ENCODE measurements at regions not wholly inside any gene's neighbourhood (a gene's known extent, or its start where the extent isn't known, plus 50 kb on each side); places are given as distances from the start of the nearest gene placed in this dataset.

DNA sequence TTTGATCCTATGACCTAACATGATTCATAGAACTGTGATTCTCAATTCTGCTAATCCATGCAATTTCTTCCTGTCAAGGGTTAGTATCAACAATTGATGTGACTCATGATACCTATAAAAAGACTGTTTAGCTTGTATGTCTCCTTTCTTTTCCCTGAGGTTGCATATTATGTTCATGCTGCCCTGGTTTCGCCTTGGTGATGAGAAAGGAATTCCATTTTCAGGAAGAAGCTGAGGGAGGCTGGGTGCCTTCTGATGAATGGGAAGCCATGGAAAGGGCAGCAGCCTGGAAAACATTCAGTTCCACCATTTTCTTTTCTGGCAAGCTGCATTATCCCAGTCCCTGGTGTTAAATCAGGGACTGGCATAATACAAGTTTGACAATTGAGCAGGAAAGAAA is 976.5 kb downstream of the RPA4 start:
- WGBS, 3 donors, result 86 to 92% (median 89%) methylated on average over 1 of the region's 1 CpG

DNA sequence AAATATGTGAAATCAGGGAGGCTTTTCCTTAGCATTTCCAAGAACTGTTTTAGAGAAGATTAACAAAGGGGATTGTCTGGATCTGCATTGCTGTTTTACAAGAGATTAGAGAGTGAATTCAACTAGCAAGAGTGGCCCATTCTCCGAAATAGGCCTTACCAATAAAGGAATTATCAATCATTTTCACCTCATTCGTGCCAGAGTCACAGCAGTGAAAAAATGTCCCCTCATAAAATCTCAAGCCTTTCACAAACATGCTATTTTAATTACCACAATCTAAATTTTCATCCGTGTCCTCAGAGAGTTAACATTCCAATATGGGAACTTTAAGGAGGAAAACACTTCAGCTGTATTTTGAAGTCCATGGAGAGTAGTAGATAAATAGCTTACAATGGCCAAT is 979.6 kb downstream of the RPA4 start:
- Histone ChIP-seq H3K4me1 (no peaks in the 10 kb centered on the region), H3K4me3 (no peak overlapping the region), H3K27me3 (ENCODE audit: insufficient read depth in 3 of 3, low read length in 2 of 3) (peaks cover 0 to 10% (median 0%) of the 10 kb centered on the region in 3 donors), H3K9me3 (no peaks in the 10 kb centered on the region), H3K27ac (no peak overlapping the region), H3K36me3 (ENCODE audit: insufficient read depth in 1 of 2, low read depth in 1 of 2) (no peaks in the 10 kb centered on the region)
- ATAC-seq, result no peak
- no peak for DNase-seq
- intact Hi-C loops (cut with DNase I), result no loop called here
- TF ChIP-seq, protein P1, sequence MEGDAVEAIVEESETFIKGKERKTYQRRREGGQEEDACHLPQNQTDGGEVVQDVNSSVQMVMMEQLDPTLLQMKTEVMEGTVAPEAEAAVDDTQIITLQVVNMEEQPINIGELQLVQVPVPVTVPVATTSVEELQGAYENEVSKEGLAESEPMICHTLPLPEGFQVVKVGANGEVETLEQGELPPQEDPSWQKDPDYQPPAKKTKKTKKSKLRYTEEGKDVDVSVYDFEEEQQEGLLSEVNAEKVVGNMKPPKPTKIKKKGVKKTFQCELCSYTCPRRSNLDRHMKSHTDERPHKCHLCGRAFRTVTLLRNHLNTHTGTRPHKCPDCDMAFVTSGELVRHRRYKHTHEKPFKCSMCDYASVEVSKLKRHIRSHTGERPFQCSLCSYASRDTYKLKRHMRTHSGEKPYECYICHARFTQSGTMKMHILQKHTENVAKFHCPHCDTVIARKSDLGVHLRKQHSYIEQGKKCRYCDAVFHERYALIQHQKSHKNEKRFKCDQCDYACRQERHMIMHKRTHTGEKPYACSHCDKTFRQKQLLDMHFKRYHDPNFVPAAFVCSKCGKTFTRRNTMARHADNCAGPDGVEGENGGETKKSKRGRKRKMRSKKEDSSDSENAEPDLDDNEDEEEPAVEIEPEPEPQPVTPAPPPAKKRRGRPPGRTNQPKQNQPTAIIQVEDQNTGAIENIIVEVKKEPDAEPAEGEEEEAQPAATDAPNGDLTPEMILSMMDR (IDR thresholded peaks at IDR 0.05), result no peak
- WGBS, 3 donors, result 43 to 51% (median 45%) methylated on average over 3 of the region's 3 CpGs

More for the DNA sequence above, 976.5 kb downstream of the RPA4 start:
- intact Hi-C loops (cut with DNase I), result no loop called here
- no peaks in the 10 kb centered on the region for H3K4me1 ChIP-seq
- no peaks in the 10 kb centered on the region for H3K9me3 ChIP-seq
- no peak overlapping the region for H3K27ac ChIP-seq
- ATAC-seq (no peak), DNase-seq (no peak)
- no peak overlapping the region for H3K4me3 ChIP-seq
- TF ChIP-seq, protein P1 (IDR thresholded peaks at IDR 0.05), result no peak
- H3K36me3 ChIP-seq (ENCODE audit: insufficient read depth in 1 of 2, low read depth in 1 of 2), result no peaks in the 10 kb centered on the region
- peaks cover 0 to 10% (median 0%) of the 10 kb centered on the region in 3 donors for H3K27me3 ChIP-seq (ENCODE audit: insufficient read depth in 3 of 3, low read length in 2 of 3)

- no peak overlapping the region for H3K27ac ChIP-seq
- TF ChIP-seq, protein P1 (IDR thresholded peaks at IDR 0.05), result no peak
- DNase-seq (no peak), ATAC-seq (no peak)
- H3K36me3 ChIP-seq (ENCODE audit: insufficient read depth in 1 of 2, low read depth in 1 of 2), result no peaks in the 10 kb centered on the region
- no peaks in the 10 kb centered on the region for H3K9me3 ChIP-seq
- intact Hi-C loops (cut with DNase I), result no loop called here
- H3K27me3 ChIP-seq (ENCODE audit: insufficient read depth in 3 of 3, low read length in 2 of 3), result peaks cover 0 to 4% (median 0%) of the 10 kb centered on the region in 3 donors
- H3K4me1 ChIP-seq, result no peaks in the 10 kb centered on the region
- H3K4me3 ChIP-seq, result no peak overlapping the region
- 71 to 80% (median 80%) methylated on average over 2 of the region's 2 CpGs for WGBS, 3 donors
These were observed 983.6 kb downstream of the RPA4 start for GRCh38 chrX:97867266-97867665.

DNA sequence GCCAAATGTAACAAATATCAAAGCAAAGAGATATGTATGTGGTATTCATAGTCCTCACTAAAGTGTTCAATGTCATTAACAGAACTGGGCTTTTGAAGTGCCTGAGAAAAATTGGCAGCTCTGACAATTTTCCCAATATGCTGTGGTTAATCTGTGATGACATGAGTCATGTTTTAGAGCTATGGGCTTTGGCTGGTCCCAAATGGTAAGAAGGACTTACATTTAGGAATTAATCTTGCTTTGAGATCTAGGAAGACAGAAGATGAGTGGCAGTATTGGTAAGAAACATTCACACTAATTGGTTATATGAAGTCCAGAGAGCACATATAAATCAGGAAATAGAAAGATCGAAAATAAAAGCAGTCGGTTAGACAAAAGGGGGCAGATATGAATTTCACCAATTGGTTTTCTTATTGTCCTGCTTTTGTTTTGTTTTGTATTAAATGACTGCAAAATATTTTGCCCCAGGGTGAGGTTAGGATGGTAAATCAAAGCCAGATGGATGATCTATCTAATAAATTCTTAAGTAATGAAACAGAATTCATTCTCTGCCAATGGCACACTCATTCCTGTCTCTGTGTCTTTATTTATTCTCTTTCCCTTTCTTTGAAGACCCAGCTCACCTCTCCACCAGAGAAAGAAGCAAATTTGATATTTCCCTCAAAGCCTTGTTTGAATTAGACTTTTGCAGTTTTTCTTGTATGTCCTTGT is 993.1 kb downstream of the RPA4 start:
- H3K27ac ChIP-seq, result no peak overlapping the region
- no peaks in the 10 kb centered on the region for H3K36me3 ChIP-seq (ENCODE audit: insufficient read depth in 1 of 2, low read depth in 1 of 2)
- intact Hi-C loops (cut with DNase I), result no loop called here
- H3K27me3 ChIP-seq (ENCODE audit: insufficient read depth in 3 of 3, low read length in 2 of 3), result no peaks in the 10 kb centered on the region
- H3K4me1 ChIP-seq, result no peaks in the 10 kb centered on the region
- TF ChIP-seq, protein P1 (IDR thresholded peaks at IDR 0.05), result no peak
- ATAC-seq (no peak), DNase-seq (no peak)
- 92 to 96% (median 94%) methylated on average over 2 of the region's 2 CpGs for WGBS, 3 donors
- H3K4me3 ChIP-seq, result no peak overlapping the region
- H3K9me3 ChIP-seq, result no peaks in the 10 kb centered on the region

DNA sequence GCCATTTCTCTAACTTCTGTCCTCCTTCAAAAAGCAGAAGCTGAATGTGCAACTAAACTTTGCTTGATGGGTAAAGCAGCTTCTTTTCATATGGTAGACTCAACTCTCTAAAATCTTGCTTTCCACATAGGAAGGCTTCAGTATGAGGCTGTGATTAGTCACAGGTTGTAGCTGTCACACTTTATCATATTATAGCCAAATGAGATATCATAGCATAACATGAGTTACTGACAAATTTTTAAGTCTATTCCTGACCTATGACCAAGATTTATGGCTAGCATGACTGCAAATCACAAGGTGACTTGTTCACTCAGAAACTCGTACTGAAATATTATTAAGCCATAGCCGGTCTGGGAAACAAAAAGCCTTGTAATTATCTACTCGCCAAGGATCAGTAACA is 998.6 kb downstream of the RPA4 start:
- 31 to 44% (median 39%) methylated on average over 3 of the region's 3 CpGs for WGBS, 3 donors
- intact Hi-C loops (cut with DNase I), result no loop called here
- no peak for ATAC-seq
- no peaks in the 10 kb centered on the region for H3K4me1 ChIP-seq
- no peaks in the 10 kb centered on the region for H3K36me3 ChIP-seq (ENCODE audit: insufficient read depth in 1 of 2, low read depth in 1 of 2)
- H3K27ac ChIP-seq, result no peak overlapping the region
- H3K27me3 ChIP-seq (ENCODE audit: insufficient read depth in 3 of 3, low read length in 2 of 3), result no peaks in the 10 kb centered on the region
- TF ChIP-seq, protein P1 (IDR thresholded peaks at IDR 0.05), result no peak
- no peak for DNase-seq
- H3K9me3 ChIP-seq, result no peaks in the 10 kb centered on the region
- no peak overlapping the region for H3K4me3 ChIP-seq
